ENCODE measurements at regions not wholly inside any gene's neighbourhood (a gene's known extent, or its start where the extent isn't known, plus 50 kb on each side); places are given as distances from the start of the nearest gene placed in this dataset.

GRCh38 chr7:41875513-41875912 is 172.6 kb upstream of the INHBA start:
- no peaks in the 10 kb centered on the region for H4K20me1 ChIP-seq (ENCODE audit: insufficient read depth, low read length)
- no peak overlapping the region for H3K27ac ChIP-seq (ENCODE audit: low read length)
- no peaks in the 10 kb centered on the region for H3K79me2 ChIP-seq (ENCODE audit: low read length)
- peaks cover 69% of the 10 kb centered on the region for H3K27me3 ChIP-seq (ENCODE audit: low read depth, low read length)
- no peaks in the 10 kb centered on the region for H3K9me3 ChIP-seq (ENCODE audit: insufficient read depth, low read length)
- H3K9ac ChIP-seq (ENCODE audit: low read length), result no peak overlapping the region
- no peak overlapping the region for H2AFZ ChIP-seq (ENCODE audit: low read depth, low read length)
- no peaks in the 10 kb centered on the region for H3K36me3 ChIP-seq (replicated peaks; ENCODE audit: low read depth, low read length)
- TF ChIP-seq CTCF (IDR thresholded peaks at IDR 0.05; ENCODE audit: low read depth, low read length) (no peak), EZH2phosphoT487 (IDR thresholded peaks at IDR 0.05; ENCODE audit: low read depth) (no peak)
- no peak overlapping the region for H3K4me2 ChIP-seq (ENCODE audit: low read length)
- peaks cover 3% of the 10 kb centered on the region for H3K4me1 ChIP-seq (ENCODE audit: low read length)
- no peak overlapping the region for H3K4me3 ChIP-seq (ENCODE audit: low read length)

GRCh38 chr7:41874201-41874785 is 171.4 kb upstream of the INHBA start:
- Histone ChIP-seq H4K20me1 (ENCODE audit: insufficient read depth, low read length) (no peaks in the 10 kb centered on the region), H3K4me2 (ENCODE audit: low read length) (no peak overlapping the region)

GRCh38 chr7:41873741-41874140 is 170.9 kb upstream of the INHBA start:
- Histone ChIP-seq H4K20me1 (ENCODE audit: insufficient read depth, low read length) (no peaks in the 10 kb centered on the region), H3K9me3 (ENCODE audit: insufficient read depth, low read length) (no peaks in the 10 kb centered on the region), H3K27me3 (ENCODE audit: low read depth, low read length) (peaks cover 55% of the 10 kb centered on the region), H3K4me2 (ENCODE audit: low read length) (no peak overlapping the region), H3K36me3 (replicated peaks; ENCODE audit: low read depth, low read length) (no peaks in the 10 kb centered on the region), H3K4me3 (ENCODE audit: low read length) (no peak overlapping the region), H3K27ac (ENCODE audit: low read length) (no peak overlapping the region), H2AFZ (ENCODE audit: low read depth, low read length) (no peak overlapping the region), H3K4me1 (ENCODE audit: low read length) (peaks cover 12% of the 10 kb centered on the region), H3K79me2 (ENCODE audit: low read length) (no peaks in the 10 kb centered on the region), H3K9ac (ENCODE audit: low read length) (no peak overlapping the region)
- TF ChIP-seq CTCF (IDR thresholded peaks at IDR 0.05; ENCODE audit: low read depth, low read length) (no peak), EZH2phosphoT487 (IDR thresholded peaks at IDR 0.05; ENCODE audit: low read depth) (no peak)

More at GRCh38 chr7:41874201-41874785, 171.4 kb upstream of the INHBA start:
- Histone ChIP-seq H3K4me3 (ENCODE audit: low read length) (no peak overlapping the region), H3K9me3 (ENCODE audit: insufficient read depth, low read length) (no peaks in the 10 kb centered on the region), H3K36me3 (replicated peaks; ENCODE audit: low read depth, low read length) (no peaks in the 10 kb centered on the region), H3K4me1 (ENCODE audit: low read length) (peaks cover 12% of the 10 kb centered on the region), H3K9ac (ENCODE audit: low read length) (no peak overlapping the region), H3K27me3 (ENCODE audit: low read depth, low read length) (peaks cover 61% of the 10 kb centered on the region), H3K79me2 (ENCODE audit: low read length) (no peaks in the 10 kb centered on the region), H3K27ac (ENCODE audit: low read length) (no peak overlapping the region), H2AFZ (ENCODE audit: low read depth, low read length) (no peak overlapping the region)
- TF ChIP-seq EZH2phosphoT487 (IDR thresholded peaks at IDR 0.05; ENCODE audit: low read depth), result no peak
- no peak for TF ChIP-seq CTCF (IDR thresholded peaks at IDR 0.05; ENCODE audit: low read depth, low read length)

GRCh38 chr7:41872966-41873365 is 170.1 kb upstream of the INHBA start:
- H3K9me3 ChIP-seq (ENCODE audit: insufficient read depth, low read length), result no peaks in the 10 kb centered on the region
- H3K4me2 ChIP-seq (ENCODE audit: low read length), result no peak overlapping the region

More at GRCh38 chr7:41872966-41873365, 170.1 kb upstream of the INHBA start:
- H3K79me2 ChIP-seq (ENCODE audit: low read length), result no peaks in the 10 kb centered on the region
- H3K4me1 ChIP-seq (ENCODE audit: low read length), result peaks cover 12% of the 10 kb centered on the region
- H3K4me3 ChIP-seq (ENCODE audit: low read length), result no peak overlapping the region
- no peaks in the 10 kb centered on the region for H4K20me1 ChIP-seq (ENCODE audit: insufficient read depth, low read length)
- H3K36me3 ChIP-seq (replicated peaks; ENCODE audit: low read depth, low read length), result no peaks in the 10 kb centered on the region
- no peak overlapping the region for H3K9ac ChIP-seq (ENCODE audit: low read length)
- H3K27me3 ChIP-seq (ENCODE audit: low read depth, low read length), result peaks cover 50% of the 10 kb centered on the region
- no peak overlapping the region for H2AFZ ChIP-seq (ENCODE audit: low read depth, low read length)
- no peak overlapping the region for H3K27ac ChIP-seq (ENCODE audit: low read length)
- TF ChIP-seq CTCF (IDR thresholded peaks at IDR 0.05; ENCODE audit: low read depth, low read length), result no peak
- no peak for TF ChIP-seq EZH2phosphoT487 (IDR thresholded peaks at IDR 0.05; ENCODE audit: low read depth)
